ENCODE measurements at regions not wholly inside any gene's neighbourhood (a gene's known extent, or its start where the extent isn't known, plus 50 kb on each side); places are given as distances from the start of the nearest gene placed in this dataset.

DNA sequence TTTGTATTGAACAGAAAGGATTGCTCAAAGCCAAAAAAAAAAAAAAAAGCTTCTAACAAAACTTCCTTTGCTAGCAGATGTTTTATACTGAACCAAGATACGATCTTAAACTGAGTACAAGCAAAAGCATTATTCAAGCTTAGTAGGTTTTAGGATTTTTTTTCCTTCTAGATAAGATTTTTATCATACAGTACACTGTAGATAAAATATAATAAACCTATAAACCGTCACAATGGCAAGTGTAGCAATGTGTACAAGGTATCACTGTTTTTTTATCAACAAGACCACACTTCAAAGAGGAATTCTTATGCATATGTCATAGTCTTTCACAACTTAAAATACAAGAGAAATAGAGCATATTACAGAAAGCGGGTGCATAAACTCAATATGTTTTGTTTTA is 56.5 kb upstream of the TRPM3 start:
- DNase-seq (ENCODE audit: low spot score), result no peak

DNA sequence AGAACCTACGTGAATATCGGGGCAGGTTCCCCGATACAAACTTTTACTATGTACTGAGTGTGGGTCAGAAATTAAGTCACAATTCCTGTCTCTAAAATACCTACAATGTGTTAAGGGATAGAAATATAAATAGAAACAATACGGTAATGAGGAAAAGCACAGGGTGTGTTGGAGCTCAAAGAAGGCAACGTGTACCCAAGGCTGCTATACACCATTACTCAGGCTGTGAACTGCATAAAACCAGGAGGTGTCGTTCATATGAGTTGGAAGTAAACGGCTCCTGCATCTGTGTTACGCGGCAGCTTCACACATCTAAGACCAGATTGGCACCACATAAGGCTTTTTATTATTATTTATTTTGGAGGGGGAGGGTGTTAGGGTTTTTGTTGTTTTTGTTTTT is 50.1 kb upstream of the TRPM3 start:
- DNase-seq (ENCODE audit: low spot score), result no peak
